Hematopoietic multipotent progenitor cell treated with erythropoietin and hydrocortisone succinate and interleukin-3 and kit ligand, for 17 days (in vitro differentiated cells): ENCODE measurements at regions not wholly inside any gene's neighbourhood (a gene's known extent, or its start where the extent isn't known, plus 50 kb on each side); places are given as distances from the start of the nearest gene placed in this dataset.

Experiments used
- DNase-seq: peaks from one replicate; pipeline ENCODE4 v3.0.0-alpha.2; 2015; ENCODE audit warnings: low spot score

- no peak for DNase-seq
Measured at GRCh38 chr17:14886200-14886739, 378.9 kb downstream of the PMP22 start.

GRCh38 chr17:14882131-14882530 lies 383.0 kb downstream of the PMP22 start:
- no peak for DNase-seq

DNA sequence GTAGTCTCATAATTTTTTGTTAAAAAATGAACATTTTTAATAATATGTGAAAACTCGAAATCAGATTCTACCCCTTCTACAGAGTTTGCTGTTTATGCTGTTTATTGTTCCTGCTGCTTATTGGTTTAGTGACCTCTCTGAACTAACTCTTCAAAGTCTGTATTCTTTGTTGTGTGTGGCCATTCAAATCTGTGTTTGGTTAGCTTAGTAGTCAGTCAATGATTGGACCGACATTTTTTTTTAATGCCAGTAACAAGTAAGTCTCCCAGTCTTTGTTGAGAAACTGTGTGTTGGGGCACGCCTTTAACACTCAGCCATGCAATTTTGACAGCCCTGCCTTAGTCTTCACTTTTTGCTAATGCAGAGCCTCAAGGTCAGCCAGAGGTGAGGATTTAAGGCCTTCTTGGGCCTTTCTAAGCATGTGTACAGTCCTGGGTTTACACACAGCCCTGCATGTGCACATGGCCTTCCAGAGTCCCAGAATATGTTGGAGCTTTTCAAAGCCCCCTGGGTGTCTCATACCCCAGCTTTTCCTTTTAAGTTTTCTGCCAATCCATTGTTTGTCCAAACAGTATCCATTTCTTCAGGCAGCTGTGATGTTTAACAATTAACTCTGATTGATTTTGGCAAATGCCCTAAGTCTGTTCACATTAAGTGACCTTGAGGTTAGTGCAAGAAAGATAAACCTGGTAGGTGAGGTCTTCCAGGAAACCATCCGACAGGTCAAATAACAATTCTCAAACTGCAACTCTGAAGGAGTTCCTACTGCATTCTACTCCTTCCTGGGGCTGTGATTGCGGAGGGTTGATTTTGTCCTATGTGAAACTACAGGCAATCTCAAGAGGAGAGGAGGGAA lies 389.3 kb downstream of the PMP22 start:
- no peak for DNase-seq

DNA sequence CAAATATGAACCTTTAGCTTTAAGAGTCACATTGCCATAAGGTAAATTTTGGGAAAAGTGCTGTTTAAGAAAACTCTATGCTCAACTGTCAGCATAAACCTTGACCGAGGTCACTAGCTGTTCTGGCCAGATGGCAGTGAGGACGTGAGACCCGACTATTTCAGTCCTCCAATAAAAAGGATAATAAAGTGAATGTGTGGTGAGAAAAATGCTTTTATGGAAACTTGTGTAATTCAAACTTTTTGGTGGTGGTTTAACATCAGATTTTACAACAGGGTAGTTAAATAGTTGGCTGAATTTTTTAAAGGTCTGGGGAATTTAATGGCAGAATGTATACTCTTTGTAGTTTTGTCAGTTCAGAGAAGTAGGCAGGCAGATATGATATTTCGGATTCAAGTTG lies 391.1 kb downstream of the PMP22 start:
- DNase-seq, result no peak

GRCh38 chr17:14873540-14873939 lies 391.6 kb downstream of the PMP22 start:
- no peak for DNase-seq

DNA sequence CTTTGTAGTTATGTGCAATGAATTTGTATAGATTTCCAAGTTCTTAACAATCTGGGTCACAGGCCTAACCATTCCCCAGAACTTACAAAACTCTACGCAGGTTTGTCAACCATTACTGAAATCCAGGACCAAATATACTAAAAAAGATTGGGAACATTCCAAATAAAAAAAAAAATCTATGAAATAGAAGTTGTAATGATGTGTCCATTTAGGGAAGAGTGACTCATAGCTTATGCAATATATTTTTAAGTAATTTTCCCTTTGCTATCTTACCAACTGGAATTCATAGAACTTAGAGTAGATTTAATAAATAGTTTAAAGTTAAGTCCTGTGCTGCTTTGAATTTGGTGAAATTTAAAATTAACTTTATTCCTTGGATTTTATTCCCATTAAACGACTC lies 393.2 kb downstream of the PMP22 start:
- DNase-seq, result no peak

- DNase-seq, result no peak
Measured at GRCh38 chr17:14866266-14866665, 398.9 kb downstream of the PMP22 start.

GRCh38 chr17:14864127-14864526 lies 401.0 kb downstream of the PMP22 start:
- no peak for DNase-seq

GRCh38 chr17:14859542-14859941 lies 405.6 kb downstream of the PMP22 start:
- no peak for DNase-seq

GRCh38 chr17:14856176-14856575 lies 408.9 kb downstream of the PMP22 start:
- DNase-seq, result no peak

GRCh38 chr17:14854691-14855090 lies 410.4 kb downstream of the PMP22 start:
- no peak for DNase-seq

GRCh38 chr17:14845591-14846281 lies 419.4 kb downstream of the PMP22 start:
- DNase-seq, result no peak

DNA sequence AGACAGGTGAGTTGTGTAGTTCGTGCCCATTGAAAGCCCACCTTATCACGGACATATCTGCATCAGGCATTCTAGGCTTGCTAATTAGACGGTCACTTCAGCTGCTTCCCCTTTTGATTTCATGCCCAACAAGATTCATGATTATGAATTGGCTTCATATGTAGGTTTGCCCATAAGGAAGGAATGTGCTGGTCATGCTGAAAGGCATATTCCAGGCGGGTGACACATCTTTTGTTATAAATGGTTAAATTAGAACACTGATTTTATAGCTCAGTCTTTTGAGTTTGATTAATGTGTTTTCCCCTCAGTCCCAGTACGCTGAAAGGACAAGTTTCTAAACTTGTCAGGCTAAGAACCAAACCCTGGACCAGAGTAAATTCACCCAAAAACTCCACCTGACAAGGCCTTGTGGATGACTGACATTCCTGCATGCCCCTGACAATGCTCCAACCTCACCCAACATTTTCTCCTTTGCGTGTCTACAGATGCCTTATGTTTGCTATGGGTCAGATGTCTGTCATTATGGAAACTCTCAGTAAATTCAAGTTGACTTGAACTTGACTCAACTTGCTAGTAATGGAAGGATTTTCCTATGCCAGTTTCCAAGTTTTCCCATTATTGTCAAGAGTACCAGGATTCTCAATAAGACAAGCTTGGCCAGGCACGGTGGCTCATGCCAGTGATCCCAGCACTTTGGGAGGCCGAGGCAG lies 421.9 kb downstream of the PMP22 start:
- no peak for DNase-seq

DNA sequence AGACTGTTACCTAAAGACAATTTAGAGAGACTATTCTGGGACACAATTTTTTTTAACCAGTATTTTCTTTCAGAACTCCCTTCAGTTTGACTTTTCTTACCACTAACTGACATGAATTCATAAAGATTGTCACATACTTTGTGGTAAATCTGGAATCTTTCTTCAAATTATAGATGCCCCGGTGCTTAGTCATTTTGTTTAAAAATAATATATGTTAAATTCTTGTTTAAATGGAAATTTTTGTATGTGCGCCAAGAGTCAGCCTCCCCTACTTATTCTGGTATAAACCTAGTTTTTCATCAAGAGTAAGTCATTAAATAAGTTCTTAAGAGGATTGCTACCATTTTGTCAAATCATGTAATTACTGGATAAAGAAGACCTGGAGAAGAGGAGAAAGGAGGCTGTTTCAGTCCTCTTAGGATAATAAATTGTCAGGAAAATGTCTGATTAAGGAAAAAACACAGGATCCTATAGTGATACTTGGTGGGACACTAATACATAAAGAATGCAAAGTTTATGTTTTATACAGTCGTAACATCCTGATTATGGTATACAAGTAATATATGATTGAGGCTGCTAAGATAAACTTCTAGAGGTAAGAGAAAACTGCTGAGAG lies 424.4 kb downstream of the PMP22 start:
- no peak for DNase-seq

- no peak for DNase-seq
Measured at GRCh38 chr17:14838567-14838966, 426.6 kb downstream of the PMP22 start.

DNA sequence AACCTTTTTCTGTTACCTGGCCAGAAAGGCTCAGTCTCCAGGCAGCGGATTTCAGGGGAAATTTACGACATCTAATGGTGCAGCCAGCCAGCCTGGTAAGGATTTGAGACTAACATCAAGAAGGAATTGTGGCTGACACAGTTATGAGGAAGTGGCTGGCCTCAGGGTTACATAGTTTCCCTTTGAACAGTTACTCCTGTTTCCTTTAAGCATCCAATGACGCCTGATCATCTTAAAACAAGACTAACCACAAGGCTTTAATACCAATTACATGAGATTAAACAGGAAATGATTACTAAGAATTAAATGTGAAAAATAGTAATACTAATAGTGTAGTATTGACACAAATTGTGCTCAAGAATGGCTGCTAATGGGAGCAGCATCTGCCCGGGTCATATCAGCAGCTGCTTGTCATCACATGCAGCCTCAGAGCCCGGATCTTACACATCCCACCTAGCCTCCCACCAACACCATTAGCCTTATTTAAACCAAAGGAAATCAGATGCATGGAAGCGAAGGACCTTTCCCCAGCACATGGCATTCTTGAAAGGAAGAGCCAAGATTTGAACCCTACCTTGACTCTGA lies 431.8 kb downstream of the PMP22 start:
- DNase-seq, result no peak

DNA sequence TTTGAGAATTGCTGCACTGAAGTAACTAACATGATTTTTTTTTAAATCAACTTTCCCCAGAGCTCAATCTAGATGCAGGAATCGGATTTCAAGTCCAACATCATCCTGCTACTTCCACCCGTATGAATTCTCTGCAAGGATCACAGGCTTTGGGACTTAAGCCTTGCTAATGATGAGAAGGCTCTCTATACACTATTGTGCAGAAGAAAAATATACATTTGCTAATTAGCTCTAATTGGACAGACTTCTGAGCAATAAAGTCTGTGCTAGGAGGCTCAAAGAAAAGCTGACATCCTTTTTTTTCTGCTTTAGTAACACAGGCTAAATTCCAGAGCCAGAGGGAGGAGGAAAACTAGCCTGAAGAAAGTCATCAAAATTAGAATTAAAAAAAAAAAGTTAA lies 433.6 kb downstream of the PMP22 start:
- no peak for DNase-seq

GRCh38 chr17:14827396-14827919 lies 437.7 kb downstream of the PMP22 start:
- DNase-seq, result no peak

DNA sequence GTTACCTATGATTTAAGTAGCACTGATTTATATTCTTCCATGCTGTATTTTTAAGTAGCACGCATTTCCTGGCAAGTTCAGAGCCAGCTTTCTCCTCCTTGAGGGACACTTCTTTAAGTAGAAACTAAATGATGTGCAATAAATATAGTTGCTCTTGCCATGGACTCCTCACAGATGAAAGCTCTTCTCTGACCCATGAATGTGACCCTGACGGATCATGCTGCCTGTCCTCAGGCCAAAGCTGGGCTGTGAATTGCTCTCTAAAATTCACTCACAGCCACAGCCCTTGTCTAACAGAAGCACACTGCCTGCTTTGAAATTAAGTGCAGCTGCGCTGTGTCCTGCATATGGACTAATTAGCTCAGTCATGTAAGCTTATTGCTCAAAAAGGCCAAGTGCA lies 438.8 kb downstream of the PMP22 start:
- DNase-seq, result no peak

DNA sequence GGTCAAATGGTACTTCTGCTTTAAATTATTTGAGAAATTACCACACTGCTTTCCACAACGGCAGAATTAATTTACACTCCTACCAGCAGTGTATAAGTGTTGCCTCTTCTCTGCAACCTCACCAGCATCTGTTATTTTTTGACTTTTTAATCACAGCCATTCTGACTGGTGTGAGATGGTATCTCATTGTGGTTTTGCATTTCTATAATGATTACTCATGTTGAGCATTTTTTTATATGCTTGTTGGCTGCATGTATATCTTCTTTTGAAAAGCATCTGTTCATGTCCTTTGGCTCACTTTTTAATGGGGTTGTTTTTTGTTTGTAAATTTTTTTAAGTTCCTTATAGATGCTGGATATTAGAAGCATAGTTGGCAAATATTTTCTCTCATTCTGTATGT lies 446.7 kb downstream of the PMP22 start:
- DNase-seq, result no peak

- no peak for DNase-seq
Measured at GRCh38 chr17:14815079-14815478, 450.0 kb downstream of the PMP22 start.
